Fibroblast of lung (primary cell): ENCODE measurements at regions not wholly inside any gene's neighbourhood (a gene's known extent, or its start where the extent isn't known, plus 50 kb on each side); places are given as distances from the start of the nearest gene placed in this dataset.

Experiments used
- CTCF ChIP-seq, 2 donors: IDR thresholded peaks in 1 of 2; conservative IDR thresholded peaks in 1 of 2; 1 replicate in 1 of 2; 2 replicates in 1 of 2; pipeline ENCODE4 v1.5.1; 2011 to 2012; ENCODE audit warnings: low read length in 2 of 2, control low read depth in 1 of 2, inconsistent platforms in 1 of 2, low read depth in 1 of 2, mild to moderate bottlenecking in 1 of 2
- EZH2 ChIP-seq: IDR thresholded peaks from 2 replicates; pipeline ENCODE4 v1.5.1; 2012; ENCODE audit warnings: low read length, control low read depth, mild to moderate bottlenecking; ENCODE audit errors: missing control alignments

GRCh38 chr13:48818495-48819356, 157.0 kb upstream of the FNDC3A start:
- TF ChIP-seq CTCF (conservative IDR thresholded peaks at IDR 0.05 in 1 of 2, IDR thresholded peaks at IDR 0.05 in 1 of 2; ENCODE audit: low read depth in 1 of 2, low read length in 2 of 2): no peak
- TF ChIP-seq EZH2: no peak
